ENCODE measurements at regions not wholly inside any gene's neighbourhood (a gene's known extent, or its start where the extent isn't known, plus 50 kb on each side); places are given as distances from the start of the nearest gene placed in this dataset.
"Not testable (repeated sequence)": the region's sequence is repeated elsewhere in the genome, so short reads cannot be mapped to it uniquely, and the experiment has no call there.

GRCh38 chr9:30622561-30622960 lies 1761.9 kb upstream of the ACO1 start:
- DNase-seq (ENCODE audit: extremely low read depth, low read depth): no peak
- TF ChIP-seq, protein P1, sequence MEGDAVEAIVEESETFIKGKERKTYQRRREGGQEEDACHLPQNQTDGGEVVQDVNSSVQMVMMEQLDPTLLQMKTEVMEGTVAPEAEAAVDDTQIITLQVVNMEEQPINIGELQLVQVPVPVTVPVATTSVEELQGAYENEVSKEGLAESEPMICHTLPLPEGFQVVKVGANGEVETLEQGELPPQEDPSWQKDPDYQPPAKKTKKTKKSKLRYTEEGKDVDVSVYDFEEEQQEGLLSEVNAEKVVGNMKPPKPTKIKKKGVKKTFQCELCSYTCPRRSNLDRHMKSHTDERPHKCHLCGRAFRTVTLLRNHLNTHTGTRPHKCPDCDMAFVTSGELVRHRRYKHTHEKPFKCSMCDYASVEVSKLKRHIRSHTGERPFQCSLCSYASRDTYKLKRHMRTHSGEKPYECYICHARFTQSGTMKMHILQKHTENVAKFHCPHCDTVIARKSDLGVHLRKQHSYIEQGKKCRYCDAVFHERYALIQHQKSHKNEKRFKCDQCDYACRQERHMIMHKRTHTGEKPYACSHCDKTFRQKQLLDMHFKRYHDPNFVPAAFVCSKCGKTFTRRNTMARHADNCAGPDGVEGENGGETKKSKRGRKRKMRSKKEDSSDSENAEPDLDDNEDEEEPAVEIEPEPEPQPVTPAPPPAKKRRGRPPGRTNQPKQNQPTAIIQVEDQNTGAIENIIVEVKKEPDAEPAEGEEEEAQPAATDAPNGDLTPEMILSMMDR (IDR thresholded peaks at IDR 0.05; ENCODE audit: low read depth, low read length): no peak

- no peak for DNase-seq (ENCODE audit: extremely low read depth, low read depth)
- TF ChIP-seq, protein P1 (IDR thresholded peaks at IDR 0.05; ENCODE audit: low read depth, low read length): no peak
Measured at GRCh38 chr9:30628915-30629567, 1755.4 kb upstream of the ACO1 start.

GRCh38 chr9:30630459-30630858 lies 1754.0 kb upstream of the ACO1 start:
- TF ChIP-seq, protein P1 (IDR thresholded peaks at IDR 0.05; ENCODE audit: low read depth, low read length): no peak
- DNase-seq (ENCODE audit: extremely low read depth, low read depth): no peak

DNA sequence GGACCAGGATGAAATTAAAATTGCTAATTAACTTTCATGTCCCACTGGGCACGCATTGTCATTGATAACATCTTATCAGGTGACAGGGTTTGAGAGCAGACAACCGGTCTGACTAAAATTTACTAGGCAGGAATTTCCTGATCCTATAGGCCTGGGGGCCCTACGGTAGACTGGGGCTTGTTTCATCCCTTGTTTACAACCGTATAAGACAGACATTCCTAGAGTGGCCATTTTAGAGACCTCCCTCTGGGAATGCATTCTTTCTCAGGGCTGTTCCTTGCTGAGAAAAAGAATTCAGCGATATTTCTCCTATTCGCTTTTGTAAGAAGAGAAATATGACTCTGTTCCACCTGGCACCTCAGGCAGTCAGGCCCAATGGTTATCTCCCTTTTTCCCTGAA lies 1737.8 kb upstream of the ACO1 start:
- DNase-seq (ENCODE audit: extremely low read depth, low read depth): not testable (repeated sequence)

- TF ChIP-seq, protein P1 (IDR thresholded peaks at IDR 0.05; ENCODE audit: low read depth, low read length): no peak
- no peak for DNase-seq (ENCODE audit: extremely low read depth, low read depth)
Measured at GRCh38 chr9:30661925-30662324, 1722.5 kb upstream of the ACO1 start.

- DNase-seq (ENCODE audit: extremely low read depth, low read depth): no peak
- TF ChIP-seq, protein P1 (IDR thresholded peaks at IDR 0.05; ENCODE audit: low read depth, low read length): no peak
Measured at GRCh38 chr9:30670805-30671562, 1713.5 kb upstream of the ACO1 start.

DNA sequence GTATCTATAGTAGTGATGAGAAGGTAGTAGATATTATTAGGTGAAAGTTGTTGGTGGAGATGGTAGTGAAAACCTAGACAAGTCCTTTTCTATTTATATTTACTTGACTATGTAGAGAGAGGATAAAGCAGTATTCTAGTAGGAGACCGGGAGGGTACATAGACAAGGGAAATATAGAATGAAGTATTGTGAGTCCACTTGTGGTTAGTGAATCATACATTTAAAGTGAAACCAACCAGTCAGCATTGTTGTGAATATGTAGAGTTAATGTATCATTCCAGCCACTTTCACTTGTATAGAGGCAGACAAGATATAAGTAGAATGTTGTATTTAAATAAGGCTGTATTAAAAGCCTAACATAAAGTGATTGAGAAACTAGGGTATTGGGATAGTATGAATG lies 1711.3 kb upstream of the ACO1 start:
- no peak for DNase-seq (ENCODE audit: extremely low read depth, low read depth)

More for the DNA sequence above, 1711.3 kb upstream of the ACO1 start:
- TF ChIP-seq, protein P1 (IDR thresholded peaks at IDR 0.05; ENCODE audit: low read depth, low read length): no peak

All from AG09319 (cell line).